ENCODE measurements at regions not wholly inside any gene's neighbourhood (a gene's known extent, or its start where the extent isn't known, plus 50 kb on each side); places are given as distances from the start of the nearest gene placed in this dataset.

DNA sequence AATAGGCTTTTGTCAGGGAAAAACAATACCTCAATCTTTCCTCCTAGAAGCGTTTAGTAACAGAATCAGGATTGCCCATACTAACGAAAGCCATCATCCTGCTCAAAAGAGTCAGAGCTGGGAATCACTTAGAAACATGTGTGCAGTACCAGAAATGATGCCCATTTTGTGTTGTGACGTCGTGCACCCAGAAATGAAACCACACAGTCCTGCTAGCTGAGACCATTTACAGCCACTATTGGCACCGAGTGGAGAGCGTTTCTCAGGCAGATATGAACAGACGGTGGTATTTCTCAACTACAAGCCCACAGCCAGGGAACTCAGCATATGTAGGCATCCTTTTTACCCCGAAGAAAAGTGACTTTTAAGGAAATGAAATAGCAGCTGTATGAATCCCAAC is 284.3 kb upstream of the LRATD1 start:
- no peak for ATAC-seq (replicated peaks)
- H3K27me3 Mint-ChIP-seq, result no peaks in the 10 kb centered on the region
- H3K36me3 Mint-ChIP-seq (ENCODE audit: low read depth), result no peaks in the 10 kb centered on the region
- H3K9me3 Mint-ChIP-seq, result peaks cover 11% of the 10 kb centered on the region
- H3K27ac Mint-ChIP-seq, result no peak overlapping the region
- H3K4me3 Mint-ChIP-seq, result no peak overlapping the region
- no peaks in the 10 kb centered on the region for H3K4me1 Mint-ChIP-seq

DNA sequence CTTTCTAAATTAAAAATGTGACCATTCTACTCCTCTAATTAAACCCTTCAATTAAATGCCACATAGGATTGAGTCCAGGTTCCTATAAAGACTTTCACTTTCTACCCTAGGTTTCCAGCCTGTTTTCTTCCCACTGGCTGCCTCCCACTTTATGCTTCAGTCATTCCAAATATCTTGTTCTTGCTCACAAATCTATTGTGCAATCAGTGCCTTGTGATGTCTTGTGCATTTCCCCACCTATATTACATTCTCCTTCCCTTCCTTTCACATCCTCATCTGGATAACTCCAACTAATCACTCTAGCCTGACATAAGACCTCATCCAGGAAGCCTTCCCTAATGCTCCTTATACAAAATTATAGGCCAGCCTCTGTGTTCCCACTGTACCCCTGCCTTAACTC is 281.7 kb upstream of the LRATD1 start:
- no peaks in the 10 kb centered on the region for H3K27me3 Mint-ChIP-seq
- peaks cover 17% of the 10 kb centered on the region for H3K9me3 Mint-ChIP-seq
- no peaks in the 10 kb centered on the region for H3K4me1 Mint-ChIP-seq
- no peaks in the 10 kb centered on the region for H3K36me3 Mint-ChIP-seq (ENCODE audit: low read depth)
- ATAC-seq (replicated peaks), result no peak
- no peak overlapping the region for H3K4me3 Mint-ChIP-seq
- H3K27ac Mint-ChIP-seq, result no peak overlapping the region

DNA sequence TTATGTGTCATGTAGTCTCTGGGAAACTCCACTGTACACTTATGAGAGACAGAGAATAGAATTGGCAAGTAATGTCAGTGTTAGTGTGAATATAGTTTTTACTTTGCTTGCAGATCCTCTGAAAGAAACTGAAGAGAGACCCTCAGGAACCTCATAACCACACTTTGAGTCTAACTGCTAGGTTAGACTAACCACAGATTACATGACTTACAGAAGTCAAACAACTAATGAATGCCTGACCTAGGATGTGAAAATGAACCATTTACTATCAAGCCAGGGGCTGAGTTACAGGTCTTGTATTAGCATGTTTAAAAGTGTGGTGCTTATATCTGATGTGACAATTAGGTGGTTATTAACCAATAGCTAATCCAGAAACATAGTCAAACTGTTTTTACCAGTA is 280.4 kb upstream of the LRATD1 start:
- H3K27me3 Mint-ChIP-seq, result no peaks in the 10 kb centered on the region
- no peaks in the 10 kb centered on the region for H3K4me1 Mint-ChIP-seq
- peaks cover 20% of the 10 kb centered on the region for H3K9me3 Mint-ChIP-seq
- ATAC-seq (replicated peaks), result no peak
- H3K27ac Mint-ChIP-seq, result no peak overlapping the region
- H3K36me3 Mint-ChIP-seq (ENCODE audit: low read depth), result no peaks in the 10 kb centered on the region
- H3K4me3 Mint-ChIP-seq, result no peak overlapping the region

DNA sequence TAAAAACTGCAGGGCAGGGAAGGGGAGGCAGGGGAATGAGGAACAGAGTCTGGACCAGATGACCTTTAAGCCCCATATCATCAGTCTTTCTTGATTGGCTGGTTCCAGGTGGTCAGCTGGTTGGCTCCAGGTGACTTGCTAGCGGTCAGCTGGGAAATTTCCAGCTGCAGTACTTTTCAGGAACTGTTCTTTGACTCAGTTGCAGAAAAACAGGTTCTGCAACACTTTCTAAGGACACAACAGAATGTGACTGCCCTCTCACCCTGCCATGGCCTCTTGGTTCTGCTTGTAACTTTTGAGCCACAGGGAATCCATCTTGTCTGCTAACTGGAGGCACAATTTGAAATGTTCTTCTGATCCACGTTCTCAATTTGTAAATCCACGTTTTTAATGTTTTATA is 278.3 kb upstream of the LRATD1 start:
- Mint-ChIP-seq H3K27ac (no peak overlapping the region), H3K27me3 (no peaks in the 10 kb centered on the region), H3K4me1 (no peaks in the 10 kb centered on the region), H3K36me3 (ENCODE audit: low read depth) (no peaks in the 10 kb centered on the region), H3K9me3 (peaks cover 14% of the 10 kb centered on the region), H3K4me3 (no peak overlapping the region)
- no peak for ATAC-seq (replicated peaks)

DNA sequence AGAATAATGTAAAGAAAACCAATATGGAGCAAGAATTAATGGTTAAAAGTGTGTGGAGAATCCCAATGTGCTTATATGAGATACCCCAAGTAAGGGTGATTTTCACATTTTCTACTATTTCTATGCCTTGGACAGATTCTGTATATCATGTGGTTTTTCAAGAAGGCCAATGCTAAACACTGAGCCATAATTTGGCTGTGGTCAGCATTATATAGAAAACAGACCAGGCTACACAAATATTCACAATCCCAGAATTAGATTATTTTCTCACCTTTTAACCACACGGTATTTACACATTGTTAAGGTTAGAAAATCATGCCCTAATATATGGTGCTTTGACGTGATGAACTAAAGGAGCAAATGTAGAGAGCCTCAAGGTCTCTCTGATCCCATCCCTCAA is 277.4 kb upstream of the LRATD1 start:
- no peak for ATAC-seq (replicated peaks)
- Mint-ChIP-seq H3K27me3 (no peaks in the 10 kb centered on the region), H3K36me3 (ENCODE audit: low read depth) (no peaks in the 10 kb centered on the region), H3K27ac (no peak overlapping the region), H3K4me3 (no peak overlapping the region), H3K4me1 (no peaks in the 10 kb centered on the region), H3K9me3 (peaks cover 14% of the 10 kb centered on the region)

DNA sequence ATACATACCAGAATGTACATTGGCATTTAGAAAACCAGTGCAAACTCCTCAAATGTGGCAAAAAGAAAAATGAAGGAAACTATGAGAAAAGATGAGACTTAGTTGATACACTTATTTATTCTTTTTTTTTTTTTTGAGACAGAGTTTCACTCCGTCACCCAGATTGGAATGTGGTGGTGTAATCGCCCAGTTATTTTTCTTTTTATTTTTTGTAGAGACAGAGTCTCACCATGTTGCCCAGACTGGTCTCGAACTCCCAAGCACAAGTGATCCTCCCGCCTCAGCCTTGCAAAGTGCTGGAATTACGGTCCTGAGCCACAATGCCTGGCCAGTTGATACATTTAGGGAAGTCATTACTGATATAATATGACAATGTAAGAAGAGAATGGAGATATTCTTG is 274.2 kb upstream of the LRATD1 start:
- H3K9me3 Mint-ChIP-seq, result peaks cover 9% of the 10 kb centered on the region
- no peaks in the 10 kb centered on the region for H3K4me1 Mint-ChIP-seq
- H3K27ac Mint-ChIP-seq, result no peak overlapping the region
- H3K4me3 Mint-ChIP-seq, result no peak overlapping the region
- H3K36me3 Mint-ChIP-seq (ENCODE audit: low read depth), result no peaks in the 10 kb centered on the region
- H3K27me3 Mint-ChIP-seq, result no peaks in the 10 kb centered on the region
- ATAC-seq (replicated peaks), result no peak

DNA sequence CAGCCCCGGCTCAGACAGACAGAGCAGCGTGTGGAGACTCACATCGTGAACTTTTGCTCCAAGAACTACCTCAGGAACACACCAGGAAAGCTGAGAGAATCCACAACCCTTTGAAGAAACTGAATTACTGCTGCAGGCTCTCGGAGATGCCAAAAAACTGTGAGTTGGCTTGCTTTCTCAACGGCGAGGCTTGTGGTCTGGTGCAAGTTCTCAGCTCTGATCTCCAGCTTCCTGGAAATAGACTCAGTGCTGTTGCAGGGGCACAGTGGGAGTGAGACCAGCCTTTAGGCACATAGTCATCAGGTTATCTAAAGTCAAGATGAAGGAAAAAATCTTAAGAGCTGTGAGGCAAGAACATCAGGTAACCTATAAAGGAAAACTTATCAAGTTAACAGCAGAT is 273.7 kb upstream of the LRATD1 start:
- Mint-ChIP-seq H3K4me3 (no peak overlapping the region), H3K27me3 (no peaks in the 10 kb centered on the region), H3K27ac (no peak overlapping the region), H3K36me3 (ENCODE audit: low read depth) (no peaks in the 10 kb centered on the region), H3K9me3 (peaks cover 12% of the 10 kb centered on the region), H3K4me1 (no peaks in the 10 kb centered on the region)
- ATAC-seq (replicated peaks), result no peak

DNA sequence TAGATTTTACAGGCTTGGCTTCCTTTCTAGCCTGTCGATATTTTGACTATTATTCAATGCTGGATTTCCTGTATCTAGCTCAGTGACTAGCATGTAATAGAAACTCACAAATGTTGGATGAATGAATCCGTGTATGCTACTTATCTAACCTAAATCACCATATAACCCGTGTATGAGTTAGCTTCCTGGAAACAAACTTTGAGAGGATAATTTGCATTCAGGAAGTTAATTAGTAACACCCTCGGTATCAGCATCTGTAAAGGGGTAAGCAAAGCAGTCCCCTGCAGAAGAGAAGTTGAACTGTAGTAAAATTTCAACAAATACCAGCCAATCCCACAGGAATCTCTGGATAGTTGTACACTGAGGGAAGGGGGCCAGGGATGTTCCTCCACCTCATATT is 269.4 kb upstream of the LRATD1 start:
- no peak for ATAC-seq (replicated peaks)
- Mint-ChIP-seq H3K9me3 (peaks cover 10% of the 10 kb centered on the region), H3K36me3 (ENCODE audit: low read depth) (no peaks in the 10 kb centered on the region)

DNA sequence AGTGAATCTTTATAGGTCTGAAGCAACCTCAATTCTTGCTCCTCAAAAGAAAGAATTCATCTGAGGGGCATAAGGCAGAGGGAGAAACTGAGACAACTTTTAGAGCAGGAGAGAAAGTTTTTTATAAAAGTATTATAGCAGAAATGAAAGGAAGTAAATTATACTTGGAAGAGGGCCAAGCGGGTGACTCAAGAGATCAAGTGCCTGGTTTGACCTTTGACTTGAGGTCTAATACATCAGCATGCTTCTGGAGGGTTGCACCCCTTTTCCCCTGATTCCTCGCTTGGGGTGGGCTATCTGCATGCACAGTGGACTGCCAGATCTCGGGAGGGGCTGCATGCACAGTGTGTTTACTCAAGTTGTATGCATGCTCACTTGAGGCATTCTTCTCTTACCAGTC is 268.5 kb upstream of the LRATD1 start:
- no peaks in the 10 kb centered on the region for H3K36me3 Mint-ChIP-seq (ENCODE audit: low read depth)
- H3K9me3 Mint-ChIP-seq, result peaks cover 10% of the 10 kb centered on the region
- no peak for ATAC-seq (replicated peaks)
- no peaks in the 10 kb centered on the region for H3K4me1 Mint-ChIP-seq
- H3K4me3 Mint-ChIP-seq, result no peak overlapping the region
- no peak overlapping the region for H3K27ac Mint-ChIP-seq
- no peaks in the 10 kb centered on the region for H3K27me3 Mint-ChIP-seq

More for the DNA sequence above, 269.4 kb upstream of the LRATD1 start:
- H3K27ac Mint-ChIP-seq, result no peak overlapping the region
- no peaks in the 10 kb centered on the region for H3K4me1 Mint-ChIP-seq
- H3K4me3 Mint-ChIP-seq, result no peak overlapping the region
- H3K27me3 Mint-ChIP-seq, result no peaks in the 10 kb centered on the region

DNA sequence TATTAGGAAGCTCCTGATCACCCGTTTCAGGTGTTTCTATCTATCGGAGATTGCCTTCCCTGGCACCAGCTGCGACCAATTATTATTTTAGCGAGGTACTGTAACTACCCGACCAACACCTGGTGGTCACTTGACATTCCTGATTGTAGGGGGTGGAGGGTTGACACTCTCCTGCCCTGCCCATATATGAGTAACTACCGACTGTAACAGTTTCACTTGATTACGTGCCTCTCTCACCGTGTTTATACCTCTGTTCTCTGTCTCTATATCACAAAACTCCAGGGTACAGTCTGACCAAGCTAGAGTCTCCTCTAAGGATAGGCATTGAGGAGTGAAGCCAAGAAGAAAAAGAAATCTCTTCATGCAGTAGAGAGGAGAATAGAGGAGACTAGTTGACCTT is 268.0 kb upstream of the LRATD1 start:
- ATAC-seq (replicated peaks), result no peak
- peaks cover 12% of the 10 kb centered on the region for H3K9me3 Mint-ChIP-seq
- no peaks in the 10 kb centered on the region for H3K36me3 Mint-ChIP-seq (ENCODE audit: low read depth)
- no peaks in the 10 kb centered on the region for H3K4me1 Mint-ChIP-seq
- H3K27me3 Mint-ChIP-seq, result no peaks in the 10 kb centered on the region
- no peak overlapping the region for H3K4me3 Mint-ChIP-seq
- no peak overlapping the region for H3K27ac Mint-ChIP-seq

DNA sequence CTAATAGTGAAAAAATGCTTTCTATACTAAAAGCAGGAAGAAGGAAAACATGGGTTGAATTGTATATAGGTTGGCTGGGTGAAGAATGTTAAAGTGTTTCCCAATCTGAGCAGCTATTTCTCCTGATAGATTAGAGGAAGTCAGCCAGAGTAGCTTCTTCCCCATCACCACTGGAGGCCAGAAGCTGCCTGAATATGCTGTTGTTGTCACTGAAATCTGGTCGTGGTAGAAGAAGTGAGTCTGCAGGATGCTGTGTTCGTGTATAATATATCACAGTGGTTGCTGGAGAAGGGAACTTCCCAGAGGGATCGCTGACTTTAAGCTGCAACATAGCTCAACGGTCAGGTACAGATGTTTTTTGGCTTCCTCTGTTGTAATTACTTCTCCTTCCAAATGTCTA is 247.5 kb upstream of the LRATD1 start:
- Mint-ChIP-seq H3K4me1 (no peaks in the 10 kb centered on the region), H3K27me3 (no peaks in the 10 kb centered on the region), H3K36me3 (ENCODE audit: low read depth) (no peaks in the 10 kb centered on the region), H3K9me3 (peaks cover under 1% of the 10 kb centered on the region), H3K4me3 (no peak overlapping the region), H3K27ac (no peak overlapping the region)
- no peak for ATAC-seq (replicated peaks)

DNA sequence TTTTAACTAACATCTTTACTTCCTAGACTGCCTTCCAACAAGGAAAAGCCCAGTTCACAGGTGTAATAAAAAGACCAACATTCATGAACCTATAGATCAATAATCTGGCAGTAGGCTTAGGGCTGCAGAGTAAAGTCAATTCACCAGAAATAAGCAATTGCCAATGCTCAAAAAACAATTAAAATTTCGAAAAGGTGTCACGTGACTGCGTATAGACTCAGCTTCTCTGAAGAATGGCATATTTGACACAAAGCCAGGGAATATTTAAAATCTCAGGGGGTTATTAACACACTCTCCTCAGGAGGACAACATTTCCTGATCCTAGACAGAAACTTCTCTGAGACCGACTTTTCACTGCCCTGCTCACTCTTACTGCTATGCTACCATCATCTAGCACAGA is 245.2 kb upstream of the LRATD1 start:
- Mint-ChIP-seq H3K36me3 (ENCODE audit: low read depth) (no peaks in the 10 kb centered on the region), H3K4me1 (no peaks in the 10 kb centered on the region), H3K27ac (no peak overlapping the region), H3K4me3 (no peak overlapping the region), H3K27me3 (no peaks in the 10 kb centered on the region), H3K9me3 (no peaks in the 10 kb centered on the region)
- no peak for ATAC-seq (replicated peaks)

DNA sequence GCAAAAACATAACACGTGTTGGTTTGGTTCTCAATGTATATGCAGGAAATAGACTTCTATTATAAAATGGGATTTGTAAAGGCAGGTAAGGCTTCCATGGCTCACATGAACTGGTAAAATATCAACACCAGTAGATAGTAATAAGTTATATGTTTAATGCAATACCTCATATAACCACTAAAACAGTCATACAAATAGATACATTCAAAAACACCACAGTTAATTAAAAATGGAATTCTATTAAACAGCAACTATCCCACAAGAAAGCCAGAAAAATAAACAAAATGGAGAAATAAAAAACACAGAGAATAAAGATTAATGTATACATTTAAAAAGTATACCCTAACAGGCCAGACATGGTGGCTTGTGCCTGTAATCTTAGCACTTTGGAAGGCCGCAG is 243.8 kb upstream of the LRATD1 start:
- no peaks in the 10 kb centered on the region for H3K27me3 Mint-ChIP-seq
- H3K27ac Mint-ChIP-seq, result no peak overlapping the region
- H3K4me3 Mint-ChIP-seq, result no peak overlapping the region
- H3K4me1 Mint-ChIP-seq, result no peaks in the 10 kb centered on the region
- no peaks in the 10 kb centered on the region for H3K9me3 Mint-ChIP-seq
- ATAC-seq (replicated peaks), result no peak
- no peaks in the 10 kb centered on the region for H3K36me3 Mint-ChIP-seq (ENCODE audit: low read depth)

DNA sequence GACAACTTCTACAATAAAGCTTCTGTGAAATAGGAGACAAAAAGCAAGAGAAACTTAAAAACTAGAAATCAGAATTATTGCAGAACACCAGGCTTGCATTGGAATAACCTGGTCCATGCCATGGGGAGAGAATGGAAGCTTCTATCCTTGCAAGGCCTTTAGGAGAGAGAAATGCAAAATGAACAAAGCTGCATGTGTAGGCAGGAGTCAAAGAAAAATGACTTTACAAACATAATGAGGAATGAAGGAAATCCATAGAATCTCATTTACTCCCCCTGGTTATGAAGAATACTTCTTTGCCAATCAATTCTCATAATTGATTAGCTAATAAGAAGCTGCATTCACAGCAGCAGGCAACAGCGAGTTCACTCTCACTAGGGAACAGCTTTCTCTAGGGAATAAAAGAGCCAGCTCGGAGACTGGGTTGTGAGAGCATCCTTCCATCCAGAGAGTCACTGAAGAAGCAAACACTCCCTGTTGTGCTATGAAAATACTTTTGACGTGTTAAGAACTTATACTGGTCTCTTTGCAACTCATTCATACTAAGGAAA is 235.9 kb upstream of the LRATD1 start:
- no peak for ATAC-seq (replicated peaks)
- Mint-ChIP-seq H3K36me3 (ENCODE audit: low read depth) (no peaks in the 10 kb centered on the region), H3K27me3 (no peaks in the 10 kb centered on the region), H3K4me3 (no peak overlapping the region), H3K27ac (no peak overlapping the region), H3K9me3 (peaks cover 5% of the 10 kb centered on the region), H3K4me1 (no peaks in the 10 kb centered on the region)

DNA sequence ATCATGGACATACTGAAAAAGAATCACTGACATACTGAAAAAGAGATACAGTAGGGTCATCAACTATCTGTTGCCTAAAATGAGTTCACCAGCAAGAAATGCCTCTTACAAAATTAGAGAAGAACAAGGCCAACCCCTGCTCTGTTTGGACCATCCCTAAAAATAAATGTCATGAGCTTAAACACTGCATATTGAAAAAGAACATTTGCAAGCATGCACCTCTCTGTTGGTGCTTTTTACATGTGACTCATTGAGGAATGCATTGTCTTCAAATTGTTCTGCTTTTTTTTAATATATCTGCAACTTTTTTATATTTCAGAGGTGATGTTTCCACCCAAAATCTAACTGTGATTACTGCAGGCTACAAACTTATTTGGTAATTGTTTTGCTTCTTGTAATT is 233.9 kb upstream of the LRATD1 start:
- ATAC-seq (replicated peaks), result no peak
- H3K27me3 Mint-ChIP-seq, result no peaks in the 10 kb centered on the region

DNA sequence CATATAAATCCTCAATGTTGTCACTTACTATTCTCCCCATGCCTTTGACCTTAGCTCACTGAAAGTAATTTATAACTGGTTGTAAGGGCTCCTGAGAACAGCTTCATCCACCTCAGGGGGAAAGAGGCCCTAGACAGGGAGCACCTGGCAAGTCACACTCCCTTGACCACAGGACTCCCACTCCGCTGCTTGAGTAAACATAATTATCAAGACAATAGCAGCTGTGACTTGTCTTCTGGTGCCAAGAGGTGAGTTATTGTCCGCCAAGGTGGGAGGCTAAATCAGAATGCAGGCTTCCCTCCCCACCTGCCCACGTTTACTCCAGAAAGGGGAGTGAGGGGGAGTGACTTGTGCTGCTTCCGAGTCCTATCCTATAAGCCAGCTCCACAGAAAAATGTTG is 230.6 kb upstream of the LRATD1 start:
- Mint-ChIP-seq H3K27me3 (no peaks in the 10 kb centered on the region), H3K36me3 (ENCODE audit: low read depth) (no peaks in the 10 kb centered on the region), H3K9me3 (peaks cover 5% of the 10 kb centered on the region), H3K4me1 (no peaks in the 10 kb centered on the region), H3K27ac (no peak overlapping the region), H3K4me3 (no peak overlapping the region)
- ATAC-seq (replicated peaks), result no peak

More for the DNA sequence above, 233.9 kb upstream of the LRATD1 start:
- H3K4me1 Mint-ChIP-seq, result no peaks in the 10 kb centered on the region
- peaks cover 5% of the 10 kb centered on the region for H3K9me3 Mint-ChIP-seq
- no peaks in the 10 kb centered on the region for H3K36me3 Mint-ChIP-seq (ENCODE audit: low read depth)
- H3K4me3 Mint-ChIP-seq, result no peak overlapping the region
- H3K27ac Mint-ChIP-seq, result no peak overlapping the region

Measured in activated T-helper 17 cell treated with anti-CD3 and anti-CD28 coated beads, Interleukin-2, amount 50 U/mL, for 72 hours (primary cell).